GM19239 (cell line): ENCODE measurements at regions not wholly inside any gene's neighbourhood (a gene's known extent, or its start where the extent isn't known, plus 50 kb on each side); places are given as distances from the start of the nearest gene placed in this dataset.
"Not testable (repeated sequence)": the region's sequence is repeated elsewhere in the genome, so short reads cannot be mapped to it uniquely, and the experiment has no call there.

Experiments
- DNase-seq: peaks from one replicate; pipeline ENCODE4 v3.0.0; 2011; ENCODE audit warnings: low spot score; ENCODE audit not compliant: insufficient read length
- FAIRE-seq: peaks from 2 replicates; lab custom pipeline; 2011; peaks lifted over from hg19 to GRCh38; lab: Jason Lieb, UNC

DNA sequence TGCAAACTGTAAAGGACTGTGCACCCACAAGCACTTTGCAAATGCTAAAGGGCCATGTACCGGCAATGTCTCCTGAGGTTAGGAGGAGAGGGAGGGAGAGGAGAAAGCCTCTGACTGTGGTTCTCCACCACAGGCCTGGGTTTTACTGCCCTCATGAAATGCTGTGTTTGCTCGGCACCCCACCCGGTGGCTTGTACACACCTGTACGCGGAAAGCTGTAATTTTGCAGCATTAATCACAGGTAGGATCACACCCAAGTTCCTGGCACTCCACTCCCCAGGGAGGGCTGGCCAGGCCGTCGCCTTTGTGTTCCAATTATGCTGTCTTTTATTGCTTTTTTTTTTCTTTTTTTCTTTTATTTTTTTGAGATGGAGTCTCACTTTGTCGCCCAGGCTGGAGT lies 78.5 kb upstream of the MYL10 start:
- FAIRE-seq (no peak), DNase-seq (no peak)

DNA sequence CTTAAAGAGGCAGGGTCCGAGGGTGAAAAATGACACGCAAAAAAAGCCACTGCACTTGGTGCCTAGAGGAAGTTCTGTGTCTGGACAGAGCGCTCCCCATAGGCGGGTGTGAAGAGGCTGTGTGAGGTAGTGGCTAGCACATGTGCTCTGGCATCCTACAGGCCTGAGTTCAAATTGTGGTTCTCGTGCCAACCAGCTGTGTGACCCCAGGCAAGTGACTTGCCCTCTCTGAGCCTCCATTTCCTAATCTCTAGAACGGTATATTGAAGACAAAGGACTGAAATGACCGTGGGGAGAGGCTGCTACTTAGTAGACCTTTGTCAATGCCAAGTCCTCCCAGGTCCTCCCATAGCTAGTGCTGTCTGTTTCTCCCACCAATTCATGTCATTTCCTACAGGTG lies 79.1 kb upstream of the MYL10 start:
- FAIRE-seq (no peak), DNase-seq (no peak)

DNA sequence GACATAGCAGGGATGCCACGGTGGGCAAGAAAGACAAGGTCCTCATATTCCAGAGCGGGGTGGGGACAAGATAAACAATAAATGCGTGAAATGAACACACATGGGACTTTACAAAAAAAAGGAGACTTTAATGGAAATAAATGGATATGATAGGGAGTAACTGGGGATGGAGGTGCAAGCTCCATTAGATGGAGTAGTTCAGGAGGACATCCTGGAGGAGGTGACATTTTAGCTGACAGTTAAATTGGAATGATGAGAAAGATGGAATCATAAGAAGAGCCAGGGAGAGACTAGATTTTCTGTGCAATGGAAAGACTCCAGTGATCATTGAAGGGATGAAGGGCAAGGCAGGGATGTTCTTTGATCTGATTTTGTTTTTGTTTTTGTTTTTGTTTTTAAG lies 83.6 kb upstream of the MYL10 start:
- FAIRE-seq (no peak), DNase-seq (no peak)

DNA sequence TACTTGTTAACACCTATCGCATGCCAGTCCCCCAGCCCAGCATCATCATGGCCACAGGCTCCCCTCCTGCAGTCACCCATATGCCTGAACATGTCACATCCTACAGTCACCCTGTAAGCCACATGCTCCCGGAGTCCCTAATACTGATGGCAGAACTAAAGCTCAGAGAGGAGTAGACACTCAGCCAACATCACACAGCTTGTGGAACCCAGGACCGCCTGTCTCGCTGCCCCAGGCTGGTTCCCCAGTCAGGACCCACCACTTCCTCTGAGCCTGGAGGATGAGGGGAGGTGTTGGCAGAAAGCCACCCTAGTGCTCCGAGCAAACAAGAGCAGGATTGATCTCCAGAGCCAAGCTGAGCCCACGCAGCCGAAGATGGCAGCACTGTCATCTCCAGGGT lies 85.0 kb upstream of the MYL10 start:
- DNase-seq: no peak

DNA sequence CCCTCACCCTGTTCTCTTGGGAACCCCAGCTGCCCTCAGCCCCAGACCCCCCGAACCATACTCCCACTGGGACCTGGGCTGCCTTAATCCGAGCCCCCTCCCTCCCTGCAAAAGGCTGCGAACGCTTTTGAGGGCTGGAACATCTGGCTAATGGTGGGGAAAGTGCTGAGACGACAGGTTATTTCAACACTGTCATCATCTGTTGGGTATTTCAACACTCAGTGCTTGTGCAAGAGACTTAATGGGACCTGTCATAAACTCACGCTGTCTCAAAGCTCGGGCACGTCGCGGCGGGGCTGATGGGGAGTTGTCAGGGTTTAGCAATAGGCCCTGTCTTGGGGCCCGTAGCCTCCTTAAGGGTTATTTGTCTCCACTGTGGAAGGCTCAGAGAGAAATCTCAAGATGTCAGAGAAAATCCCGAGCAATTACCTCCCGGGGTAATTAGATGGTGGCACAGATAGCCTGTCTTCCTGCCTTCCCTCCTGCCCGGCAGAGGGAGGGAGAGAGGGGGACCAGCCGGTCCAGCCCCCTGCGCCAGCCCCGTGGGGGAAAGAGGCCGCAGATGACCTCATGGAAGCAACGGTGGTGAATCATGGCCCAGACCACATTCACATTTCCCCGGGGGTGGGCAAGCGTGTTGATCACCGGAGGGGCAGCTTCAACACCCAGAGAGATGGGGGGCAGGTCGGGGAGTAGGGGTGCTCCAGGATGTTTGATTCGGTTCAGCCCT lies 88.7 kb upstream of the MYL10 start:
- no peak for FAIRE-seq
- no peak for DNase-seq

More for the DNA sequence above, 85.0 kb upstream of the MYL10 start:
- no peak for FAIRE-seq

DNA sequence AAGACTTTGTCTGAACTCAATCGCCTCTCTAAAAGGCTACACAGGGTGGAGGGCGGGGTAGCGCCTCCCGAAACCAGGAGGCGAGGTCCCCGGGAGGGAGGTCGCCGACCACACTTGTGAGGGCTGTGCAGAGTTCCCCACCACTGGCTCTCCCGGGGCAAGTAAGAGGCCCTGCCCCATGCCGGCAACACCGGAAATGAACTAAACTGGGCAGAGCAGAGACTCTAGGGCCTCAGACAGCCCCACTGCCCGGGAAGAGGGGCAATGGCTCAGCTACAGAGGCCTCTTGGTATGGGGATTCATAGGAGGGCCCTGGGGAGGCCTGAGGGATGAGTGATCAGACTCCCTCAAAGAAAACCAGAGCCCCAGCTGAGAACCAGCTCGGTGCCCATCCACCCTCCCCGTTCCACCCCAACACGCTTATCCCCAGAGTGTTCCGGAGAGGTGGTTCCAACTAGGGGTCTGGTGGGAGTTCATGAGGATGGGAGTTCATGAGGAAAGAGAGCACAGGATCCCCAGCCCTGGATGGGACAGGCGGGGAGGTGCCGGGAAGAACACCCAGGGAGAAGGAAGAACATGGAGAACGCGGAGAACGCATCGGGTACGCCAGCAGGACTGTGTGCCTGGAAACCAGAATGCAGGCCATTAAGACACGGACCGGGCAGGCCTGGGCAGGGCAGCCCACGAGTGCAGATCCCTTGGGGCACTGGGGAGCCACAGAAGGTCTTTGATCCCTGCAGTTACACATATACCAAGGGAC lies 89.4 kb upstream of the MYL10 start:
- FAIRE-seq (no peak), DNase-seq (no peak)

DNA sequence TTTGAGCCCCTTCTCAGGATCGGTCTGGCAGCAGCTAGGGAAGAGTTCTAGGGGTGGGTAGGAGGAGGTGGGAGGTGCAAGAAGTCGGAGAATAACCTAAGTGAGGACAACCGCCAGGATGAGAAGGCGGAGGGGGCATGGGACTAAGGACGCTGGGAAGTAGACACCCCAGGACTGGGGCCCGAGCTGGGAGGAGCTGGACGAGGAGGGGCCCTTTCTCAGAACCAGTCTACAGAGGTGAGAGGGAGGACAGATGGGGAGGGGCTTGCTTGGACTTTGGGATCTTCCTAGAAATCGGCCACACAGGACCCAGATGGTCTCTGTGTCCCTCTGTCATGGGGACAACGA lies 90.0 kb upstream of the MYL10 start:
- FAIRE-seq: no peak
- DNase-seq: no peak

DNA sequence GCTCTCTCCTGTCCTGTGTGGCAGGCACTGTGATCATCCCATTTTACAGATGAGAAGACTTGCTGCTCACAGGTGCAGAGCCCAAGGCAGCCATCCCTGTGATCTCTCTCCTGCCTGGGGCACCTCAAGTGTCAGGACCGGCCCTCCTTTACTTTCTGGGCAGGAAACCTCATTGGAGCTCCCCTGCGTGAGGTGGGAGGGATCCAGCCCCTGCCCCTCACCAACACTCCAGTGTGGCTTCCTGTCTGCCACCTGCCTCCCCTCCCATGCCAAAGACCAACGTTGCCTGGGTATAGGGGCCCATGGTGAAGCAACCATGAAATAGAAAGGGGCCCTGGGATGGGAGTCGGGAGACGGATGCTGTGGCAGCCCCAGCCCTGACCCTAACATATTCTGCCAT lies 91.2 kb upstream of the MYL10 start:
- DNase-seq (no peak), FAIRE-seq (no peak)

DNA sequence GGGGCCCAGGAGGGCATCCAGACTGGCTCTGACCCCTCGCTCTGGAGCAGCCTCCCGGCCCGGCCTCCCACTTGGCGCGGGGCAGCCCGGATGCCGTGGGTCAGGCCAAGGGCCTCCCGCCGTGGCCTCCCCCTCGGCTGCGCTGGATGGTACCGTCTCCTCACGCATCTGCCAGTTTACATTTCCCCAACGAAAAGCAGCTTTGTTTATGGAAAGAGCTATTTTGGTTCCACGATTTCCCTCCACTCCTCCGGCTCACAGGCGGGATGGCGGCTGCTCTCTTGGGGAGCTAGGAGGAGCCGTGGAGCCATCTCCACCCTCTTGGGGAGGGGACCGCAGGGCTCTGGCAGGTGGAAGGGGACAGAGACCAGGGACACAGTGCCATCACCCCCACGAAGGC lies 93.2 kb upstream of the MYL10 start:
- DNase-seq: no peak
- no peak for FAIRE-seq

DNA sequence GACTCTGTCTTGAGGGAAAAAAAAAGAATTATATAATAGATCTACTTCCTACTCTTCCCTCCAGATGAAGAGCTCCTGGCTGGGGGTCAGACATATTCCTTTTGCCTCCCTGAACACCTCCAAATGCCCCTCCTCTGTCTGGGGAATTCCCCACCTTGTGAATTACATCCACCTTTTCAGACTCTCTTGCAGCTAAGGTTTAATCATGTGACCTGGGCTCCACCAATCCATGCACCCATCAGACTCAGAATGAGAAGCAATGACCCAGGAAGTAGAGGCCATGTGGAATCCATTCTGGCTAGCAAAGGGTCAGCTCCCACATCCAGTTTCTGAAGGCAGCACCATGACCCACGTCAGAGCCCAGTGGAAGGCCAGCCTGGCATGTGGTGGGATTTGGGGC lies 93.6 kb upstream of the CUX1 start:
- DNase-seq (no peak), FAIRE-seq (no peak)

DNA sequence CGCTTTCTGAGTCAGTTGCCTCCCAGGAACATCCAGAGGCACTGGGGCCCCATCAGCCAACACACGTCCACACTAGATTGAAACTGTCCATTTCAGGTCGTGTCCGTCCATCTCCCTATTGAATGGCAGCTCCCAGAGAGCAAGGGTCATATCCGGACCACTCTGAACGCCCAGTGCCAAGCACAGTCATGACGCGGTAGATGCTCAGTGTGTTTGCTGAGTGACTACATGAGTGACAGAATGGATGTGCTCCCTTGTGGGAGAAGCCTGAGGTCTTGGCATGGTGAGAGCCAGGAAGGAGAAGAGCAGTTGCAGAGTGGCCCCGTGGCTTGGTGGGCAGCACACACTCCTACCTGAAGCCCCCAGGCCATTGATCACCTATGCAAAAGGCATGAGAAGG lies 92.5 kb upstream of the CUX1 start:
- DNase-seq (no peak), FAIRE-seq (no peak)

DNA sequence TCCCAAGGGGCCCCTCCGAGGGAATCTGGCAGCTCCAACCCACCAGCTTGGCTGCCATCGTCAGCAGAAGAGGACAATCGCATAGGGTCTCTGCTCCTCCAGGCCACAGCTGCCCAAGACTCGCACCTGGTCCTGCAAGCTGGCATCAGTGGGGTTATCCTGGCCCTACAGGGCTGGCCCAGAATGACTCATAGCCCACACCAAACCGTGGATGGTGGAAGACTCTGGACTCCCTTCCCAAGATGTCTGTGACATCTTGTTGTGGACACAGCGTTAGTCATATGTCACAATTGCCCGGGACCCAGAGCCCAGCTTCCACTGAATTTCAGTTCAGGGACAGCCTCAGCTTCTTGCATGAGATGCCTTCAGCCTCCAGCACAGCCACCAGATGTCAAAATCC lies 91.5 kb upstream of the CUX1 start:
- FAIRE-seq (no peak), DNase-seq (no peak)

DNA sequence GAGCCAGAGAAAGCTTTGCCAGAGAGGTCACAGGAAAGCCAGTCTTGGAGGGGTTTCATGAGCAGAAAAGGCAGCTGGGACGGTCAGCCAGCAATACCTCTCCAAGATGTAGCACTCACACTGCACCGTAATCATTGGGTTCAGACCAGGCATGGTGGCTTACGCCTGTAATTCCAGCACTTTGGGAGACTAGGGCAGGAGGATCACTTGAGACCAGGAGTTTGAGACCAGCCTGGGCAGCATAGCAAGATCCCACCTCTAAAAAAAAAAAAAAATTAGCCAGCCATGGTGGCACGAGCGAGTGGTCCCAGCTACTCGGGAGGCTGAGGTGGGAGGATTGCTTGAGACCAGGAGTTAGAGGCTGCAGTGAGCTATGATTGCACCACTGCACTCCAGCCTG lies 90.2 kb upstream of the CUX1 start:
- DNase-seq: no peak
- no peak for FAIRE-seq

DNA sequence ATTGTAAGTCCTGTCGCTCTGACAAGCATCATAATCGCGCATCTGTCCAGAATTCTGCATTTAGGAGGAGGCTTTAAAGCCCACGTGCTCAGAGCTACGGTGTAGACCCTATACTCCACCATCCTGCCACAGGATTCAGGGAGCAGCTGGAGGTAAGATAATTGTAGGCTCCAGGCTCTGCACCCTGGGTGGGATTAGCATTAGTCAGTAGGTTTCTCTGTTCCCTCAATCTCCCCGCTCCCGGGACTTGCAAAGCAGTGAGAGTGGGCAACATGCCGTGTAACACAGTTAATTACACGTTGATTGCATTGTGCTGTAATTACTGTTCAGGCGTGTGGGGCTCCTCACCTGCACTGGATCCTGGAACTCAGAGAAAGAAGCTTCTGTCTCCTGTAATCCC lies 89.3 kb upstream of the CUX1 start:
- DNase-seq: no peak
- no peak for FAIRE-seq

DNA sequence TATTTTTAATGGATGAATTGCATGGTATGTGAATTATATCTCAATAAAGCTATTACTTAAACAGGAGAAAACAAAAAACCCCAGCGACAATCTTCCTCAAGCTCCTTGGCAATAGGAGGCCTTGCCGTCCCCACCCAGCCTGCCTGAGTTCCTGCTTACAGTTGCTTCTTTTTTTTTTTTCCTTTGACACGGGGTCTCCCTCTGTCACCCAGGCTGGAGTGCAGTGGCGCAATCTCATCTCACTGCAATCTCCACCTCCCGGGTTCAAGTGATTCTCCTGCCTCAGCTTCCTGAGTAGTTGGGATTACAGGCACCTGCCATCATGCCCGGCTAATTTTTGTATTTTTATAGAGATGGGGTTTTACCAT lies 88.6 kb upstream of the CUX1 start:
- not testable (repeated sequence) for DNase-seq, FAIRE-seq

DNA sequence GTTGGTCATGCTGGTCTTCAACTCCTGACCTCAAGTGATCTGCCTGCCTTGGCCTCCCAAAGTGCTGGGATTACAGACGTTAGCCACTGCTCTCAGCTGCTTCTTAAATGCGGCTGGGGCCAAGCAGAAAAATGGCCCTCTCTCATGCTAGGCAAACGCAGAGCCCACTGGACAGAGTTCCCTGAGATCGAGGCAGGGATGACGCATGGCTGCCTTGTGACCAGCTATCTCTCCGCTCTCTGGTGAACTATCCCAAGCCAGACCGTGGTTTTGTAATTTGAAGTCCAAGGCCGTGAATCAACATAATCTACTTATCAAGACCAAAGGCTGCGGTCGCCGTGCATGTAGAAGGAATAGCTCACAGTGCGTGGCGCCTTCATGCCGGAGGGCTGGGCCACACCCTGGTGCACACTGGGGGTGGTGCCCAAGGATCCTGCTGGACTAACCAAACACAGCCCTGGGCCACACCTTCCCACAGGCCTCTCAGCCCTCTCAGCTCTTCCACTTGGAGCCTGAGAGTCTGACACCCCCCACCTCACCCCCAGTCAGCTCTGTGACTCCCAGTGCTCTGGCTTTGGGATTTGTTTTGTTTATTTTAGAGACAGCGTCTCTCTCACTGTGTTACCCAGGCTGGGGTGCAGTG lies 88.1 kb upstream of the CUX1 start:
- FAIRE-seq (no peak), DNase-seq (no peak)

DNA sequence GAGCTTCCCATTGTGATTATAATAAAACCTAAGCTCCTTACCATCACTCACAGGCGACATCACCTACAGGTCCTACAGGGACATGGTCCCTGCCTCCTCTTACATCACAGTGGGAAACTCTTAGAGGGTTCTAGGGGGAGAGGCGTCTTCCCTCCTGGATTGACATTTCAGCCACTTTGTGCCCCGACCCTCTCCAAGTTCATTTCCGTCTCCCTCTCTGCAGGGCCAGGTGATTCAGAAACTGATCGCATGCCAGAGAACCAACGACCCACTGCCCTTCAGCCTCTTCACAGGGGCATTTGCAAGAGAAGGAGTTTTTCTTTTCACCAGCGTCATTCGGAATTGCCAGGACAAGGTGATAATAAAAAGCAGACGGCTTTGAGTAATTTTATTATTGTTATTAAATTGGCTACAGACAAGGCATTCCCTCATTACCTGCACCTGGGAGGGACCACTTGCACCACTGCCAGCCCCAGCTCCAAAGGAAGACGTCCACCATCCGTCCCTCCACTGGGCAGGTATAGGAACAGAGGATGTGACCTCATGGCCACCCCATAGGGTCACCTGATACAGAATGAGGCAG lies 85.8 kb upstream of the CUX1 start:
- no peak for DNase-seq
- no peak for FAIRE-seq

DNA sequence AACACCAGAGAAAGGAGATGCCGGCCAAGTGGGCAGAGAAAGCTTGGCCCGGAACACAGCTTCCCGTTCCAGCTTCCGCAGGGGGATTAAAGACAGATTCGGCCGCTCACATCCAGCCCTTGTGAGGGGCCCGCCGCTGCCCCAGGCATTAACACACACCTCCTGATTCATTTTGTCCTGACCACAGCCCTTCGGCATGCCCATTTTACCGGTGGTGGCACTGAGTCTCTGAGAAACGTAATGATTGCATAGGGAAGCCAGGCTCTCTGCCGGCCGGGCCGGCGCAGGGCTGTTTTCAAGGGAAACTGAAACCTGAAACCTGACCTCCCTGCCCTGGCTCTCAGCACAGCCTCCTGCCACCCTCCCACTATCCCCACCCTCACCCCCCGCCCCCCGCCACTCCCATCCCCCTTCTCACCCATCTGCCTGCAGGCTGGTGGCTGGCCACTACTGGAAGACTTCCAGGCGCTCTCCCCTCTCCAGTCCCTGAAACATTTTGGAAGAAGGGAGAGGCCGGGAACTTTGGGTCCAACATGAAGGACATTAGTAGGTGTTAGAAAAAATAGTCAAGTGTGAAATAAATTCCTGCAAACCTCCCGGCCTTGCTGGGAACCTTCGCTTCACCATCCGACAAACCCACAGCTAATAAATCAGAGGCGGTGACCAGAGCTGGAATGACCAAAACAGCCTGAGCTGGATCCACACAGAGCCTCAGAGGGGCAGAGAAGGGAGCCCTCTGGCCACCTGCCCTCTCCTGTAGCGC lies 83.5 kb upstream of the CUX1 start:
- DNase-seq (no peak), FAIRE-seq (peak; percentile 57)

DNA sequence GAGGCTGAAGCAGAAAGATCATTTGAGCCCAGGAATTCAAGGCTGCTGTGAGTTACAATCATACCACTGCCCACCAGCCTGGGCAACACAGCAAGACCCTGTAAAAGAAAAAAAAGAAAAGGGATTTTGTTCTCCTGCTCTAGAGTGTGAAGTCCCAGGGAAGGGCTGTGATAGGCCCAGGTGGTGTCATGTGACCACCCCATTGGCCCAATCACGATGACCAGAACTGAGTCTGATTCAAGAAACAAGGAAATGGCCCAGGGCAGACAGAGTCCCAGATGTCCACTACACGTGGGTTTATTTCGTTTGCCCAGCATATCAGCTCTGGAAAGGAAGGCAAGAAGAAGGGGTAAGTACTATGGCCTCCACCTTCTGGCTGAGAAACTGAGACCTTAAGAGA lies 81.3 kb upstream of the CUX1 start:
- DNase-seq: no peak
- FAIRE-seq: no peak

DNA sequence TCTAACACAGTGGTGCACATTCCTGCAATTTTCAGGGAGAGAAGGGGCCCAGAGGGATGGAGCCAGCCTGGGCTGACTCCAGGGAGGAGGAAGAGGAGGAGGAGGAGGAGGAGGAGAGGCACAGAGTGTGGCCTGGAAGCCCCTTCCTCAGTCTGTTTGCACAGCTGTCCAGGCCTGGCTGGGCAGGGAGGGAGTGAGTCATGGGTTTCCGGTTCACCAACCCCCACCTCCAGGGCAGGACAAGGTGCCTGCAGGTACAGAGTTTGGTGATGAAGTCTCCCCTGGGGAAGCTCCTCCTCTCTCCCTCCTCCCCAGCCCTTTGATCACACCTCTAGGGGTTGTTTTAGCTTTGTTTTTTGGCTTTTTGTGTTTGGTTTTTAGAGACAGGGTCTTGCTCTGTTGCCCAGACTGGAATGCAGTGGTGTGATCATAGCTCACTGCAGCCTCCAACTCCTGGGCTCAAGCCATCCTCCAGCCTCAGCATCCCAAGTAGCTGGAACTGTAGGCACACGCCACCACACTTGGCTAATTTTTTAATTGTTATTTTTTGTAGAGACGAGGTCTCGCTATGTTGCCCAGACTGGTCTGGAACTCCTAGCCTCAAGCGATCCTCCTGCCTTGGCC lies 77.5 kb upstream of the CUX1 start:
- FAIRE-seq: no peak

More for the DNA sequence above, 77.5 kb upstream of the CUX1 start:
- DNase-seq: no peak
